Lung (tissue), 11 donors: ENCODE measurements at regions not wholly inside any gene's neighbourhood (a gene's known extent, or its start where the extent isn't known, plus 50 kb on each side); places are given as distances from the start of the nearest gene placed in this dataset.
"Not testable (repeated sequence)": the region's sequence is repeated elsewhere in the genome, so short reads cannot be mapped to it uniquely, and the experiment has no call there.

Experiments
- ATAC-seq: fragments of 200-7000 bp; cut with Tn5 transposase; one replicate; pipeline ENCODE4 v1.9.1; 2020; ENCODE audit warnings: moderate number of reproducible peaks; ENCODE audit not compliant: insufficient read depth, low FRiP score
- DNase-seq, 3 donors: peaks; one replicate each; pipeline ENCODE4 v3.0.0-alpha.2; 2013 to 2017
- H3K27ac ChIP-seq, 2 donors: one replicate each; pipeline ENCODE4 v1.5.1; 2013; ENCODE audit warnings: mild to moderate bottlenecking in 2 of 2, moderate library complexity in 2 of 2, control low read depth in 1 of 2, inconsistent platforms in 1 of 2, low read depth in 1 of 2, low read length in 1 of 2
- H3K27me3 ChIP-seq, 3 donors: one replicate each; pipeline ENCODE4 v1.5.1; 2013; ENCODE audit warnings: low read length in 2 of 3; ENCODE audit not compliant: control insufficient read depth in 3 of 3, insufficient read depth in 3 of 3
- H3K36me3 ChIP-seq, 4 donors: one replicate each; pipeline ENCODE4 v1.5.1; 2013; ENCODE audit warnings: low read length in 4 of 4, mild to moderate bottlenecking in 1 of 4, moderate library complexity in 1 of 4; ENCODE audit not compliant: control insufficient read depth in 4 of 4, insufficient read depth in 4 of 4
- H3K4me1 ChIP-seq, 5 donors: one replicate each; pipeline ENCODE4 v1.5.1; 2013; ENCODE audit warnings: low read length in 5 of 5, mild to moderate bottlenecking in 2 of 5, moderate library complexity in 1 of 5; ENCODE audit not compliant: control insufficient read depth in 5 of 5, insufficient read depth in 5 of 5
- H3K4me3 ChIP-seq: one replicate; pipeline ENCODE4 v1.5.1; 2013; ENCODE audit warnings: mild to moderate bottlenecking, control low read depth, moderate library complexity
- H3K9ac ChIP-seq, 2 donors: one replicate each; pipeline ENCODE4 v1.5.1; 2013; ENCODE audit warnings: low read length in 2 of 2, control low read depth in 1 of 2; ENCODE audit not compliant: insufficient read depth in 1 of 2
- H3K9me3 ChIP-seq, 4 donors: one replicate each; pipeline ENCODE4 v1.5.1; 2013; ENCODE audit warnings: low read length in 3 of 4, mild to moderate bottlenecking in 1 of 4, moderate library complexity in 1 of 4; ENCODE audit not compliant: control insufficient read depth in 4 of 4, insufficient read depth in 3 of 4
- WGBS, 2 donors: extraction: QIAGEN DNeasy Blood & Tissue Kit; methylation state at CpG; one replicate each; pipeline ENCODE4 v1.1.7; 2013; 5-methylcytosine and 5-hydroxymethylcytosine counted together
- TF ChIP-seq, protein P1 (sequence below): IDR thresholded peaks from 2 replicates; pipeline ENCODE4 v1.5.1; 2012; ENCODE audit warnings: mild to moderate bottlenecking; ENCODE audit errors: control extremely low read depth, extremely low read depth
- donor health status: control.
- donor health status: control.
- donor health status: Bipolar disorder and iron deficiency.
- donor health status: healthy.
- donor health status: DM: yes; HTN: yes; CAD: no.

GRCh38 chr5:163276466-163276865, 160.9 kb upstream of the CCNG1 start:
- ATAC-seq (no peak), DNase-seq (peak in 1 of 3 donors; percentile 2)
- Histone ChIP-seq H3K27me3 (no peaks in the 10 kb centered on the region), H3K36me3 (no peaks in the 10 kb centered on the region), H3K4me1 (no peaks in the 10 kb centered on the region), H3K9ac (no peak overlapping the region), H3K9me3 (no peaks in the 10 kb centered on the region), H3K27ac (no peak overlapping the region), H3K4me3 (no peak overlapping the region)
- WGBS, 2 donors, result 79 to 85% methylated on average over 5 of the region's 5 CpGs
- TF ChIP-seq, protein P1, sequence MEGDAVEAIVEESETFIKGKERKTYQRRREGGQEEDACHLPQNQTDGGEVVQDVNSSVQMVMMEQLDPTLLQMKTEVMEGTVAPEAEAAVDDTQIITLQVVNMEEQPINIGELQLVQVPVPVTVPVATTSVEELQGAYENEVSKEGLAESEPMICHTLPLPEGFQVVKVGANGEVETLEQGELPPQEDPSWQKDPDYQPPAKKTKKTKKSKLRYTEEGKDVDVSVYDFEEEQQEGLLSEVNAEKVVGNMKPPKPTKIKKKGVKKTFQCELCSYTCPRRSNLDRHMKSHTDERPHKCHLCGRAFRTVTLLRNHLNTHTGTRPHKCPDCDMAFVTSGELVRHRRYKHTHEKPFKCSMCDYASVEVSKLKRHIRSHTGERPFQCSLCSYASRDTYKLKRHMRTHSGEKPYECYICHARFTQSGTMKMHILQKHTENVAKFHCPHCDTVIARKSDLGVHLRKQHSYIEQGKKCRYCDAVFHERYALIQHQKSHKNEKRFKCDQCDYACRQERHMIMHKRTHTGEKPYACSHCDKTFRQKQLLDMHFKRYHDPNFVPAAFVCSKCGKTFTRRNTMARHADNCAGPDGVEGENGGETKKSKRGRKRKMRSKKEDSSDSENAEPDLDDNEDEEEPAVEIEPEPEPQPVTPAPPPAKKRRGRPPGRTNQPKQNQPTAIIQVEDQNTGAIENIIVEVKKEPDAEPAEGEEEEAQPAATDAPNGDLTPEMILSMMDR, result no peak

DNA sequence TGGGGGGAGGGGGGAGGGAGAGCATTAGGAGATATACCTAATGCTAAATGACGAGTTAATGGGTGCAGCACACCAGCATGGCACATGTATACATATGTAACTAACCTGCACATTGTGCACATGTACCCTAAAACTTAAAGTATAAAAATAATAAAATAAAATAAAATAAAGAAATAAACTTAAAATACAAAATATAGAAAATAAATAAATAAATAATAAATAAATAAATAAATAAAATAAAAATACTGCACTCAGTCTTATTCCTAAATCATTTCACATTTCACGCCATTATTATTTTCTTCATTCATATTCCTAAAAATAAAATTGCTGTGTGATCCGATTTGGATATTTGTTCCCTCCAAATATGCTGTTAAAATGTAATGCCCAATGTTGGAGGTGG, 156.5 kb upstream of the CCNG1 start:
- H3K27ac ChIP-seq, H3K36me3 ChIP-seq, H3K9ac ChIP-seq, H3K9me3 ChIP-seq, H3K27me3 ChIP-seq, DNase-seq, H3K4me1 ChIP-seq, ATAC-seq, H3K4me3 ChIP-seq: not testable (repeated sequence)
- WGBS, 2 donors, result 54 to 91% methylated on average over 2 of the region's 3 CpGs

DNA sequence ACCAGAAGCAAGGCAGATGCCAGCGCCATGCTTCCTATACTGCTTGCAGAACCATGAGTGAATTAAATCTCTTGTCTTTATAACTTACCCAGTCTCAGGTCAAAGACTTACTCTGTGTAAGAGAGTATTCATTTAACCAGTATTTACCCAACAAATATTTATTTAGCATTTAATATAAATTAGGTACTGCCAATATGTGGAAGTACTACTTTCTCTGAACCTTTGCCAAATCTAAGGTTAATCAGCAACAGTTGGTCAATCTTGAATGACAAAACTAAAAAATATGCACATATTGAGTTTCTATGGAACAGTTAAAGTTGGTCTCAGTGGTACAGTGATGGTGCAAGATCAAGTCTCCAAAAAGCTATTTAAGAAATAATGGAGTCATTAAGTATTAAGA, 155.9 kb upstream of the CCNG1 start:
- DNase-seq (no peak), ATAC-seq (no peak)
- Histone ChIP-seq H3K27ac (no peak overlapping the region), H3K36me3 (no peaks in the 10 kb centered on the region), H3K9me3 (no peaks in the 10 kb centered on the region), H3K27me3 (no peaks in the 10 kb centered on the region), H3K4me1 (no peaks in the 10 kb centered on the region), H3K9ac (no peak overlapping the region), H3K4me3 (no peak overlapping the region)
- TF ChIP-seq, protein P1, result no peak
- 89 to 98% methylated on average over 1 of the region's 1 CpG for WGBS, 2 donors

DNA sequence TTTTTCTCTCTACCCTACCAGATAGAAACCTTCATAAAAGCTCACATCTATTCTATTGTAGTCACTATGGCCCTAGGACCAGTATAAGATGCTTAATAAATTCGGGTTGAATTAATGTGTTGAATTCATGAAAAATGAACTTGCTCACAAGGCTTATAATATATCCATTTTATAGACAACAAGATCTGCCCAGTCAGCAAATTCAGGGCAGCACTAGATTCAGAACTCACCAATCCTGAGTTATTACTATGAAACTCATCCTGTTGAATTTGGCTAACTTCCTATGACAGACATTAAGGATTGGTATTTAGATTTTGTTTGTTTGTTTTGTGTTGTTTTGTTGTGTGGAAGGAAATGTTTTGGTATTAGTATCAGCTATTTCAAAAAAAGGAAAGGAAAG, 143.6 kb upstream of the CCNG1 start:
- Histone ChIP-seq H3K27ac (no peak overlapping the region), H3K27me3 (no peaks in the 10 kb centered on the region), H3K36me3 (no peaks in the 10 kb centered on the region), H3K9ac (no peak overlapping the region), H3K4me3 (no peak overlapping the region), H3K9me3 (no peaks in the 10 kb centered on the region), H3K4me1 (no peaks in the 10 kb centered on the region)
- TF ChIP-seq, protein P1, result no peak
- ATAC-seq, result no peak
- DNase-seq, result no peak
- WGBS, 2 donors, result 80 to 89% methylated on average over 1 of the region's 1 CpG
